CD8-positive, alpha-beta memory T cell (primary cell): ENCODE measurements at regions not wholly inside any gene's neighbourhood (a gene's known extent, or its start where the extent isn't known, plus 50 kb on each side); places are given as distances from the start of the nearest gene placed in this dataset.

ENCODE experiments used
- CTCF ChIA-PET: fragments of 350-600 bp; sonication (Branson Sonifier 250); formaldehyde crosslinking; loops from one replicate; lab custom pipeline; 2021; ENCODE audit warnings: antibody characterized with exemption; lab: Charles Lee
- POLR2A ChIA-PET: fragments of 350-600 bp; sonication (Branson Sonifier 250); formaldehyde crosslinking; loops from one replicate; lab custom pipeline; 2021; ENCODE audit warnings: antibody characterized with exemption; lab: Charles Lee
- DNase-seq, 5 donors: peaks; one replicate each; pipeline versions ENCODE4 v3.0.0 to v3.0.0-alpha.2; 2020 to 2022; ENCODE audit warnings: mixed read lengths in 1 of 5
- H3K27ac ChIP-seq: one replicate; pipeline ENCODE4 v1.7.0; 2013; ENCODE audit warnings: low read depth, mild to moderate bottlenecking, low read length, moderate library complexity
- H3K27me3 ChIP-seq: 2 replicates; pipeline ENCODE4 v1.7.0; 2013; ENCODE audit warnings: low read length, mild to moderate bottlenecking; ENCODE audit not compliant: insufficient read depth, poor library complexity, severe bottlenecking
- H3K36me3 ChIP-seq: 2 replicates; pipeline ENCODE4 v1.7.0; 2013; ENCODE audit warnings: mild to moderate bottlenecking, low read length, moderate library complexity; ENCODE audit not compliant: insufficient read depth
- H3K4me1 ChIP-seq: 2 replicates; pipeline ENCODE4 v1.7.0; 2013; ENCODE audit warnings: mild to moderate bottlenecking, low read length, moderate library complexity; ENCODE audit not compliant: insufficient read depth
- H3K4me3 ChIP-seq: 2 replicates; pipeline ENCODE4 v1.7.0; 2013; ENCODE audit warnings: mild to moderate bottlenecking, low read length
- H3K9me3 ChIP-seq: 2 replicates; pipeline ENCODE4 v1.7.0; 2013; ENCODE audit warnings: mild to moderate bottlenecking, low read length
- H3K27ac Mint-ChIP-seq, 8 donors: one replicate each; pipeline ENCODE4 v1.8.0; 2020 to 2021; ENCODE audit warnings: mixed read lengths in 8 of 8, mild to moderate bottlenecking in 6 of 8, inconsistent platforms in 3 of 8, moderate library complexity in 3 of 8
- H3K27me3 Mint-ChIP-seq, 2 donors: one replicate each; pipeline ENCODE4 v1.8.0; 2020 to 2021; ENCODE audit warnings: mixed read lengths in 2 of 2, mild to moderate bottlenecking in 1 of 2, moderate library complexity in 1 of 2
- H3K36me3 Mint-ChIP-seq, 3 donors: one replicate each; pipeline ENCODE4 v1.8.0; 2020 to 2021; ENCODE audit warnings: mixed read lengths in 3 of 3, inconsistent platforms in 1 of 3, mild to moderate bottlenecking in 1 of 3
- H3K4me1 Mint-ChIP-seq, 3 donors: one replicate each; pipeline ENCODE4 v1.8.0; 2020 to 2021; ENCODE audit warnings: mixed read lengths in 3 of 3, inconsistent platforms in 1 of 3, mild to moderate bottlenecking in 1 of 3
- H3K4me3 Mint-ChIP-seq, 7 donors: one replicate each; pipeline ENCODE4 v1.8.0; 2020 to 2021; ENCODE audit warnings: mixed read lengths in 7 of 7, mild to moderate bottlenecking in 6 of 7, moderate library complexity in 4 of 7, inconsistent platforms in 2 of 7
- H3K9me3 Mint-ChIP-seq, 5 donors: one replicate each; pipeline ENCODE4 v1.8.0; 2020 to 2022; ENCODE audit warnings: mixed read lengths in 5 of 5, mild to moderate bottlenecking in 3 of 5, moderate library complexity in 2 of 5, inconsistent platforms in 1 of 5

DNA sequence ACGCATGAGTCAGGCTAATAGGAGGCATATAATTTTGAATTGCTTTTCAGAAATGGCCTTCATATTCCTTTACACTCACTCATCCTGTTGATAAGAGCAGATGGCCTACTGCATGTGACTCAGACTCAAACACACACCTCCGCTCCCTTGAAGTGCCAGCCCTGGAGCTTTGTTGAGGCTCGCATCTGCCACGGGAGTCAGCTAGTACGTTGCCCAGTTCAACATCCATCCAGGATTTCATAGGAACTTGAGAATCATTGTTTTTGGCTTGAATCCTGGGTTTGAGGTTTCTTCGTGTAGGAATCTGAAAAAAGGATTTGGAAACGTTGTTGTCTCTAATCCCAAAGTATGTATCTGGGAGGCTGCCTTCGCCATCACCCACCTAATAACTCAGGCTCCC lies 87.4 kb upstream of the JAG1 start:
- no peak overlapping the region for H3K4me3 Mint-ChIP-seq
- no peaks in the 10 kb centered on the region for H3K4me1 ChIP-seq
- no peaks in the 10 kb centered on the region for H3K9me3 ChIP-seq
- DNase-seq, result no peak
- CTCF ChIA-PET, result no interaction called here
- H3K27ac Mint-ChIP-seq, result no peak overlapping the region
- no peaks in the 10 kb centered on the region for H3K4me1 Mint-ChIP-seq
- peaks cover 2 to 13% of the 10 kb centered on the region in 2 donors for H3K27me3 Mint-ChIP-seq
- H3K9me3 Mint-ChIP-seq, result peaks cover 0 to 4% (median 0%) of the 10 kb centered on the region in 5 donors
- no peak overlapping the region for H3K27ac ChIP-seq
- no peak overlapping the region for H3K4me3 ChIP-seq
- no peaks in the 10 kb centered on the region for H3K36me3 ChIP-seq
- POLR2A ChIA-PET, result no interaction called here
- H3K27me3 ChIP-seq, result no peaks in the 10 kb centered on the region
- H3K36me3 Mint-ChIP-seq, result no peaks in the 10 kb centered on the region

DNA sequence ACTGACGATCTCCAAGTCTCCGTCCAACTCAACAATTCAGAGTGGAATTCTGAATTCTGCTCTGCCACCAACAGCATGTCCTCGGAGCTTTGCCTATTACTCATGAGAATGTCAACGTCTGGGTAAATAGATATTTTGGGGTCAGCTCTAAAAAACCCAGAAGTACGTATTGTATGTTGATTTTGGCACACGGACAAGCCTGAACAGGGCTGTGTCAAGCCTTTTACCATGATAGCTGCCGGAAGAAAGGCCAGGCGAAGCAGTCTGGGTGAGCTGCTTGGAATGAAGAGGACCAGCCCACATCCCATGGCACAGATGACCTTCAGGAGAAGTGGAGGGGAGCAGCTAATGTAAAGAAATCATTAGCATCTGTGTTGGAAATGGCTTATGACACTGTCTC lies 88.0 kb upstream of the JAG1 start:
- H3K27me3 Mint-ChIP-seq, result peaks cover 1 to 13% of the 10 kb centered on the region in 2 donors
- POLR2A ChIA-PET, result no interaction called here

DNA sequence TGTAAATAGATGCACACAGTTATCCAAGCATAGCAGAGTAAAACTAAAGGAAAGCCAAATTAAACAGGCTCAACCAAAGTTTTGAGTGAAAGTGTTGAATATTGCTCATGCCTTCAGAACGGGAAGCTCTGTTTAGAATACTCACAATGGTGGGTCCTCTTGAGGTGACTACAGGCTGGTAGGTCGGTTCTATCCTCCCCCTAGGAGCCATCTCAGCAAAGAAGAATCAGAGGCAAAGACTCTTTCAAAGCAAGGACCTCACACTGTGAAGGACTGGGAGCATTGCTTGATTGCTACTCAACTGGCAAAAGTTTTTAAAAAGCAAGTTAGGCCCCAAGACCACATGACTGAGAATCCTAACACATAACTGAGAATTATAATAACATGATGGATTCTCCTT lies 88.4 kb upstream of the JAG1 start:
- Histone ChIP-seq H3K27me3 (no peaks in the 10 kb centered on the region), H3K4me3 (no peak overlapping the region), H3K27ac (no peak overlapping the region), H3K9me3 (no peaks in the 10 kb centered on the region), H3K36me3 (no peaks in the 10 kb centered on the region), H3K4me1 (no peaks in the 10 kb centered on the region)
- ChIA-PET POLR2A (no interaction called here), CTCF (no interaction called here)
- H3K4me3 Mint-ChIP-seq, result no peak overlapping the region
- no peaks in the 10 kb centered on the region for H3K4me1 Mint-ChIP-seq
- no peak overlapping the region for H3K27ac Mint-ChIP-seq
- no peaks in the 10 kb centered on the region for H3K36me3 Mint-ChIP-seq
- peaks cover 1 to 11% of the 10 kb centered on the region in 2 donors for H3K27me3 Mint-ChIP-seq
- no peak for DNase-seq
- peaks cover 0 to 4% (median 0%) of the 10 kb centered on the region in 5 donors for H3K9me3 Mint-ChIP-seq

More for the DNA sequence above, 88.0 kb upstream of the JAG1 start:
- Mint-ChIP-seq H3K4me3 (no peak overlapping the region), H3K4me1 (no peaks in the 10 kb centered on the region), H3K36me3 (no peaks in the 10 kb centered on the region), H3K27ac (no peak overlapping the region), H3K9me3 (peaks cover 0 to 4% (median 0%) of the 10 kb centered on the region in 5 donors)
- H3K9me3 ChIP-seq, result no peaks in the 10 kb centered on the region
- no peaks in the 10 kb centered on the region for H3K27me3 ChIP-seq
- no peak overlapping the region for H3K27ac ChIP-seq
- no peaks in the 10 kb centered on the region for H3K4me1 ChIP-seq
- DNase-seq, result no peak
- no peaks in the 10 kb centered on the region for H3K36me3 ChIP-seq
- CTCF ChIA-PET, result no interaction called here
- H3K4me3 ChIP-seq, result no peak overlapping the region

DNA sequence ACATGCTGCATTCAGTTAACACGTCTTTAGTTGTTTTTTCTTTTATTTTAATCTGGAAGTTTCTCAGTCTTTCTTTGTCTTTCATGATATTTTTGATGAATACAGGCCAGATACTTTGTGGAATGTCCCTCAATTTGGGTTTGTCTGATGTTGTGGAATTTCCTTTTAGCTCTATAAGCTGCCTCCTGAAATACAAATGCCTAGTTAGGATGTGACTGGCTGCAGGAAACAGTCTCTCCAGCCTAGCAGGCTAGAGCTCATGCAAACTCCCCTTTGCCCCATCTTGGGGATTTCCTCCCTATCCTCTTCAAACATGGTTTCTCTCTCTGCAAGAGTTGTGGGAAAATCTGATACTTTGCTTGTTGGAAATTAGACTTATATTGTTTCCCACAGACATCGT lies 89.3 kb upstream of the JAG1 start:
- H3K9me3 ChIP-seq, result no peaks in the 10 kb centered on the region
- Mint-ChIP-seq H3K27ac (peak overlapping the region in 1 of 8 donors; percentile 19), H3K36me3 (no peaks in the 10 kb centered on the region), H3K4me3 (no peak overlapping the region), H3K27me3 (peaks cover 1 to 5% of the 10 kb centered on the region in 2 donors), H3K9me3 (peaks cover 0 to 2% (median 0%) of the 10 kb centered on the region in 5 donors), H3K4me1 (no peaks in the 10 kb centered on the region)
- POLR2A ChIA-PET, result no interaction called here
- DNase-seq, result no peak
- CTCF ChIA-PET, result no interaction called here
- H3K27me3 ChIP-seq, result no peaks in the 10 kb centered on the region
- H3K36me3 ChIP-seq, result no peaks in the 10 kb centered on the region
- H3K4me3 ChIP-seq, result no peak overlapping the region
- H3K4me1 ChIP-seq, result no peaks in the 10 kb centered on the region
- no peak overlapping the region for H3K27ac ChIP-seq

DNA sequence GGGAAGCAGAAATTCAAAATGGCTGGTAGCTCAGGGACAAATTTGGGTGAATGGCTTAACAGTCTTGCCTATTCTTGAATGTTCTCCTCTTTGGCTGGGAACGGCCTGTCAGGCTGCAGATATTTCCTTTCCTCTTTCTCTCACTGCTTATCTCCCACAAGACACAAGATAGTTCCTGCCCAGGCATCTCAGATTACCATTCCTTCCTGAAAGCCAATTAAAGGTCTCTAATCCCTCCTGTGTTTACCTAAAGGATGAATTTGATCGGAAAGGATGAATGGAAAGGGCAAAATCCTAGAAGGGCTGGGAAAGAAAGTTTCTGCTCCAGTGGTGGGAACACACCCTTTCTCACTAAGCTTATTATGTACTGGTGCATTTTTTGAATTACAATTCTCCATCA lies 95.9 kb upstream of the JAG1 start:
- Mint-ChIP-seq H3K27ac (no peak overlapping the region), H3K4me1 (no peaks in the 10 kb centered on the region), H3K36me3 (no peaks in the 10 kb centered on the region), H3K4me3 (no peak overlapping the region), H3K27me3 (peaks cover 1 to 12% of the 10 kb centered on the region in 2 donors), H3K9me3 (peaks cover 0 to 2% (median 2%) of the 10 kb centered on the region in 5 donors)
- Histone ChIP-seq H3K36me3 (no peaks in the 10 kb centered on the region), H3K27ac (no peak overlapping the region), H3K4me3 (no peak overlapping the region), H3K9me3 (no peaks in the 10 kb centered on the region), H3K4me1 (no peaks in the 10 kb centered on the region), H3K27me3 (no peaks in the 10 kb centered on the region)
- POLR2A ChIA-PET, result no interaction called here
- DNase-seq, result no peak
- CTCF ChIA-PET, result no interaction called here

DNA sequence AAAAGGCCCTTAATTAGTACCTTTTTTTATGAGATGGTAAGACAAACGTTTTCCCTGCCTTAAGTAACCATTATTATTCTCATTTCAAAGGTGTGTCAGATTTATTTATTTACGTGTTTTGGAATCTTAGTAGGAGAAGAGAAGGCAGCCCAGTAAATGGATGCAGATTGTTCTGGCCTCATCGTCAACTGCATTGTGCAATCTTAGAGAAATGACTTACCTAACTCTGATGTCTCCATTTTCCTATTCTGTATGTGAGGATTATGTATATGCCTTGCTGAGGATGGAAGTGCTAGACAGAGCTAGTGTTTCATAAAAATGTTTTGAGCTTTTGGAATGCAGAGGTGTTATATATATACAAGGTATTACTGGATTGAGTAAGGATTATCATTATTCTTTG lies 97.0 kb upstream of the JAG1 start:
- CTCF ChIA-PET, result no interaction called here
- H3K4me1 Mint-ChIP-seq, result no peaks in the 10 kb centered on the region

DNA sequence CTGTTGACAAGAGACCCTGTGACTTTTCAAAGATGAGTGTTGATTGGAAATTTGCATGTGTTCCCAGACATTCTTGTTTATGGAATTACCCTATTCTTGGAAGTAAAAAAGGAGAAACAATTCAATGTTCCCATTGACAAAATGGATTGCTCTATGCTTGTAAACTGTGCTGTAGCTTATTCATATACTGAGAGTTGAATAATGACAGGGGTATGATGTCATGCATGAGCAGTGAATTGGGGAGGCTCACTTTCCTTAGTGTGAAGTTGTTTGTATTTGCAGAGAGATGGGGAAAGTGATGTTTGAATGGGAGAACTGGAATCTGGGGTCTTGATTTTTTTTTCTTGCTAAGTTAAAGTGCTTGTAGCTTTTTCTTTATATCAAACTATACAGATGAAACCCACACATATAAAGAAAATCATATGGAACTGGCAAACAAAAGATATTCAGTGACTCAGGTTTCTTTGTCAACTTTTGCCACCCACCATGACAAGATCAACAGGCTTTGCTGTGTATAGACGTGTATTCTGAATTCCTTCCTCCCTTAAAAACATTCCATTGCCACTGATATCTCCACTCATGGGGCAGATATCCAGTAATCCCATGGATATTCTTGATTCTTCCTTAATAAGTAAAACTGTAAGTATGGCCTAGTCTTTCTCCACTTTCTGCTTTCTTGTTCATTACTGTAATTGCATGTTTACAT lies 97.8 kb upstream of the JAG1 start:
- Histone ChIP-seq H3K9me3 (no peaks in the 10 kb centered on the region), H3K27me3 (no peaks in the 10 kb centered on the region), H3K27ac (no peak overlapping the region), H3K4me1 (no peaks in the 10 kb centered on the region), H3K4me3 (no peak overlapping the region), H3K36me3 (no peaks in the 10 kb centered on the region)
- no peaks in the 10 kb centered on the region for H3K36me3 Mint-ChIP-seq
- ChIA-PET CTCF (no interaction called here), POLR2A (no interaction called here)
- DNase-seq, result no peak
- H3K27ac Mint-ChIP-seq, result no peak overlapping the region
- no peaks in the 10 kb centered on the region for H3K4me1 Mint-ChIP-seq
- peaks cover 0 to 12% of the 10 kb centered on the region in 2 donors for H3K27me3 Mint-ChIP-seq
- H3K9me3 Mint-ChIP-seq, result peaks cover 0 to 5% (median 0%) of the 10 kb centered on the region in 5 donors
- no peak overlapping the region for H3K4me3 Mint-ChIP-seq

More for the DNA sequence above, 97.0 kb upstream of the JAG1 start:
- no peak overlapping the region for H3K27ac Mint-ChIP-seq
- H3K4me1 ChIP-seq, result no peaks in the 10 kb centered on the region
- DNase-seq, result no peak
- no peaks in the 10 kb centered on the region for H3K27me3 ChIP-seq
- H3K4me3 Mint-ChIP-seq, result no peak overlapping the region
- H3K27ac ChIP-seq, result no peak overlapping the region
- no peaks in the 10 kb centered on the region for H3K9me3 ChIP-seq
- H3K9me3 Mint-ChIP-seq, result peaks cover 0 to 5% (median 0%) of the 10 kb centered on the region in 5 donors
- peaks cover 0 to 12% of the 10 kb centered on the region in 2 donors for H3K27me3 Mint-ChIP-seq
- H3K4me3 ChIP-seq, result no peak overlapping the region
- H3K36me3 ChIP-seq, result no peaks in the 10 kb centered on the region
- POLR2A ChIA-PET, result no interaction called here
- H3K36me3 Mint-ChIP-seq, result no peaks in the 10 kb centered on the region

DNA sequence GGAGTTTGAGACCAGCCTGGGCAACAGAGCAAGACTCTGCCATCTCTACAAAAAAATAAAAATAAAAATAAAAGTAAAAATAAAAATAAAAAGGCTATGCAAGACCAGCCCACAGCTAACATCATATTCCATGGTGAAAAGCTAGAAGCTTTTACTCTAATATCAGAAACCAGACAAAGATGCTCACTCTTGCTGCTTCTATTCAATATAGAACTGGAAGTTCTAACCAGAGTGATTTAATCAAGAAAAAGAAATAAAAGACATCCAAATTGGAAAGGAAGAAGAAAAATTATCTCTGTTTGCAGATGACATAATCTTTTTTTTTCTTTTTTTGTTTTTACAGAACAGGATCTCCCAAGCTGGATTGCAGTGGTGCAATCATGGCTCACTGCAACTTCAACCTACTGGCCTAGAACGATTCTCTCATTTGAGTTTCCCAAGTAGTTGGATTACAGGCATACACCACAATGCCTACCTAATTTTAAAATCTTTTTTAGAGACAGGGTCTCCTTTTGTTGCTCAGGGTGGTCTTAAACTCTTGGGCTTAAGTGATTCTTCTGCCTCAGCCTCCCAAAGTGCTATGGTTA lies 100.7 kb upstream of the JAG1 start:
- H3K27me3 ChIP-seq, result no peaks in the 10 kb centered on the region
- CTCF ChIA-PET, result no interaction called here
- H3K36me3 Mint-ChIP-seq, result no peaks in the 10 kb centered on the region
- no peaks in the 10 kb centered on the region for H3K4me1 ChIP-seq
- POLR2A ChIA-PET, result no interaction called here
- no peaks in the 10 kb centered on the region for H3K36me3 ChIP-seq
- H3K4me1 Mint-ChIP-seq, result no peaks in the 10 kb centered on the region
- no peak overlapping the region for H3K27ac Mint-ChIP-seq
- no peak overlapping the region for H3K27ac ChIP-seq
- peaks cover 0 to 5% (median 0%) of the 10 kb centered on the region in 5 donors for H3K9me3 Mint-ChIP-seq
- H3K4me3 ChIP-seq, result no peak overlapping the region
- peaks cover 0 to 12% of the 10 kb centered on the region in 2 donors for H3K27me3 Mint-ChIP-seq
- no peak for DNase-seq
- no peaks in the 10 kb centered on the region for H3K9me3 ChIP-seq
- no peak overlapping the region for H3K4me3 Mint-ChIP-seq
